ENCODE measurements at regions not wholly inside any gene's neighbourhood (a gene's known extent, or its start where the extent isn't known, plus 50 kb on each side); places are given as distances from the start of the nearest gene placed in this dataset.
"Not testable (repeated sequence)": the region's sequence is repeated elsewhere in the genome, so short reads cannot be mapped to it uniquely, and the experiment has no call there.

DNA sequence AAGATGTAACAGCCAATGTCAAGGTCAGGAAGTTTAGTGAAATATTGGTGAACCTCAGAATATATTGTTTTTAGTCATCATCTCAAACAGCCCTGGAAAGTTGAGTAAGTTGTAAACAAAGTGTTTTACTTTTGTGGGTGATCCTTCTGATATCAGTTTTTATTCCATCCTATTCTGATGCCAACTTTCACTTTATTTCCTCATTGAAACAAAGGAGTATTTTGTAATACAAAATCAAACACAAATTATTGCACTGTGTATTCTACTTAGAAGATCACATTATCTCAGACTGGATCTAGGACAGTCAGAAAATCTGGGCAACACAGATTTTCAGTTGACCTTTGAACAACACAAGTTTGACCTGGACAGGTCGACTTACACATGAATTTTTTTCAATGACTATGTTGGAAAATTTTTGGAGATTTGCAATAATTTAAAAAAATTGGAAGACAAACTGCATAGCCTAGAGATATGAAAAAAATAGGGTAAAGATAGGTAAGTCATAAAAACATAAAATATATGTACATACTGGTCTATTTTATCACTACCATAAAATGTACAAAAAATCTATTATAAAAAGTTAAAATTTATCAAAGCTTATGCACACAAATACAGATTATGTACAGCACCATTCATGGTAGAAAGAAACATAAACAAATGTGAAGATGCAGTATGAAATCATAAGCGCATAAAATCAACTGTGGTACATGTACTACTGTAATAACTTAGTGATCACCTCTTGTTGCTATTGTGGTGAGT, 709.1 kb upstream of the FAM241A start:
- DNase-seq = no peak

DNA sequence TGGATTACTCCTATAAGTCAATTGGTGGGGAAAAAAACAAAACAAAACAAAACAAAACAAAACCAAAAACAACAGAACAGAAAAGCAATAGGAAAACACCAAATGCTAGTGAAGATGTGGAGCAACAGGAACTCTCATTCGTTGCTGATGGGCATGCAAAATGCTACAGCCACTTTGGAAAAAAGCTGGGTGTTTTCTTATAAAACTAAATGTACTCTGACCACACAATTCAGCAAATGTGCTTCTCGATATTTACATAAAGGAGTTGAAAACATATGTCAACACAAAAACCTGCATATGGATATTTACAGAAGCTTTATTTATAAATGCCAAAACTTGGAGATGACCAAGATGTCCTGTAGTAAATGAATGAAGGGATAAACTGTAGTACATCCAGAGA, 703.6 kb upstream of the FAM241A start:
- no peak for DNase-seq

DNA sequence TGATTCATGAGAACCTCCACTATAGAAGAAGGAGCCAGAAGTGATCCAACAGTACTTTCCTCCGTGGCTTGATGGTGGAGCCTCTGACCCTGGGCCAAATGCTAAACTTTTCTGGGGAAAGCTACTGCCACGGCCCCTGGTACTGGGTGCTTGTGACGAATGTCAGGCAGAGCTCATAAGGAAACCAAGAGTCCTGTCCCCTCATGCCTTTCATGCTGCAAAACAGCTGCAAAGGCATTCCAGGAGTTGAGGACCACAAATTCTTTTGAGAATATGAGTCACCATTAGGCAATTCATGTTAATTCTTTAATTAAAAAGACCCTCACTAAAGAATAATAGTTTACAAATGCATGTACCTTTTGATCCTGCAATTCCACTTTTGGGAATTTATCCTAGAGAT, 700.4 kb upstream of the FAM241A start:
- not testable (repeated sequence) for DNase-seq

DNA sequence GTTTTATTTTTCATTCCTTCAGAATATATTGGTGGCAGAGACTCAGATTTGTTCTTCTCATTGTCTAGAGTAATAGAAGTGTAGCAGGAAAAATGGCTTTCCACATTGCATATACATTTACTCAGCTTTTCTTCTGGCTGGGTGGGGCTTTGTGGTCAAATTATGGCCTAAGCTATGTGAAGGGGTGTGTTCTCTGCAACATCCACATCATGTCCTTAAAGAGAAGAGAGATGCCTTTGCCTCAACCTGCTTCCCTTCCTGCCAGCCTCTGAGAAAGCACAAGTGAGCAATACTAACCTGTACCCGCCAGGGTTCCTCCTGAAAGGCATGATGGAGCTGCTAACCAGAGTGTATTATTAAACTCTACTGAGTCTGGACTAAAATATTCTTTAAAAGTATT, 695.6 kb upstream of the FAM241A start:
- no peak for DNase-seq

DNA sequence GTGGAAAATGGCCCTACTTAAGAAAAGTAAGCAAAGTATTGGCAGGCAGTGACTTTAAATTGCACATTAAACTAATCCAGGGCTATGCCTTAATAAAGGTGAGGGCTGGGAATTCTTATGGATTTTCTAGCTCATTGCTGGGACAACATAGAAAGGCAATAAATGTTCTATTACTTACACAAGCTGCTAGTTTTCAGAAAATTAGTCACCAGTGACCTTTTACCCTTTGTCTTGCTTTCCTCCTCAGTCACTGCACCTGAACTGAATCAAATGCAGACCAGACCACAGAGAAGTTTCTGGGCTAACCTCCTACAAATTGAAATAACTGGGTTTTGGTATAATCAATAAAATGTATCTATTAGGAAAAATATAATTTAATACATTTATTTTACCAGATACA, 694.4 kb upstream of the FAM241A start:
- DNase-seq = no peak

DNA sequence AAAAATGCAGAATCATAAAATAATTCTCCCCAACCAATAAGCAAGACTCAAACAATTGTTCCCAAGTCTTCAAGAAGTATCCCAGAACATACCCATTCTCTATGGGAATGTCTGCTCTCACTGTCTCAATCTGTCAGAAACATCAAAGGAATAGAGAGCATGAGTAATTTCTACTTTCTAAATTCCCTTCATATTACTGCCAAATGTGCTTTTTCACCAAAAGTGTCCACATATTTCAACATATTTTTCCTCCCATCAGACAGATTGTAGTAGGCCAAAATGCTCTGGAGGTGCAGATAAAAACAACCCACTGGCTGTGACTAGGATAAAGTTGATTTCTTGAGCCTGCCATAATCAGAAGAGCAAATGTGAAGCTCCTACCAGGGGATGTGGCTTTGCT, 692.0 kb upstream of the FAM241A start:
- no peak for DNase-seq

DNA sequence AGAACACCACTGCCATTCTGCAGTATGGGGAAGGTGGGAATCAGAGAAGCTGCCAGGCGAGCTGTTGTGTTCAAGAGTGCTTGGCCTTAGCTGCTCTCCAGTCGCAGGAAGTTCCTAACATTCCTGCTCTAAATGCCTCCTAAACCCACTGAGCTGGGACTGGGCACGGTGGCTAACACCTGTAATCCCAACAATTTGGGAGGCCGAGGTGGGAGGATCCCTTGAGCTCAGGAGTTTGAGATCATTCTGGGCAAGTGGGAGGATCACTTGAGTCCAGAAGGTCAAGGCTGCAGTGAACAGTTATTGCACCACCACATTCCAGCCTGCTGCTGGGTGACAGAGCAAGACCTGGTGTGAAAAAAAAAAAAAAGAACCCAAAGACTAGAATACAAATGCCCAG, 690.3 kb upstream of the FAM241A start:
- DNase-seq = no peak

DNA sequence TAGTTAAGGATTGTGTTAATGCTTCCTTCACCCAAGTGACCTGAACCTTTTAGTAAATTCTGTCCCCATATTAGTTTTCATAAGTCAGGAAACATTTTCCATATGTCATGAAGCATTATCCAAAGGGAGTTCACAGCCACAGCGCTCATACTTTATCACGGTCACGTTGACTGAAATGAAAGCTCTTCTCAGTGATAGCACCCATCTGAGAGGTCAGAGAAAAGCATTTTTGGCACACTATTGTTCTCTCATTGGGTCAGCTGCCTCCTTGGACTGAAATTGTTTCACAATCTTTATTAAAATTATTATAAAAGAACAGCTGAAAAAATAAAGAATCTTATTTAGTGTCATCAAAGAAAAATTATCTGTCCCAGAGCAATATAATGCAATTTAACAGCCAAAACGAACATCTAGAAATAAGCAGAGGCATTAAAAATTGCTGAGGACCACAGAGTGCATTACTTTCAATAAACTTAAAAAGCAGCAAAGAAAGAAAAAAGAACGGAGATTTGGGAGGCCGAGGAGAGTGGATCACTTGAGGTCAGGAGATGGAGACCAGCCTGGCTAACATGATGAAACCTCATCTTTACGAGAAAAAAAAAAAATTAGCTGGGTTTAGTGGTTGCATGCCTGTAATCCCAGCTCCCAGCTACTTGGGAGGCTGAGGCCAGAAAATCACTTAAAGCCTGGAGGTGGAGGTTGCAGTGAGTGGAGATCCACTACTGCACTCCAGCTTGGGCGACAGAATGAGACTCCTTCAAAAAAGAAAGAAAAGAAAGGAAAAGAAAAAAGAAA, 680.8 kb upstream of the FAM241A start:
- no peak for DNase-seq

DNA sequence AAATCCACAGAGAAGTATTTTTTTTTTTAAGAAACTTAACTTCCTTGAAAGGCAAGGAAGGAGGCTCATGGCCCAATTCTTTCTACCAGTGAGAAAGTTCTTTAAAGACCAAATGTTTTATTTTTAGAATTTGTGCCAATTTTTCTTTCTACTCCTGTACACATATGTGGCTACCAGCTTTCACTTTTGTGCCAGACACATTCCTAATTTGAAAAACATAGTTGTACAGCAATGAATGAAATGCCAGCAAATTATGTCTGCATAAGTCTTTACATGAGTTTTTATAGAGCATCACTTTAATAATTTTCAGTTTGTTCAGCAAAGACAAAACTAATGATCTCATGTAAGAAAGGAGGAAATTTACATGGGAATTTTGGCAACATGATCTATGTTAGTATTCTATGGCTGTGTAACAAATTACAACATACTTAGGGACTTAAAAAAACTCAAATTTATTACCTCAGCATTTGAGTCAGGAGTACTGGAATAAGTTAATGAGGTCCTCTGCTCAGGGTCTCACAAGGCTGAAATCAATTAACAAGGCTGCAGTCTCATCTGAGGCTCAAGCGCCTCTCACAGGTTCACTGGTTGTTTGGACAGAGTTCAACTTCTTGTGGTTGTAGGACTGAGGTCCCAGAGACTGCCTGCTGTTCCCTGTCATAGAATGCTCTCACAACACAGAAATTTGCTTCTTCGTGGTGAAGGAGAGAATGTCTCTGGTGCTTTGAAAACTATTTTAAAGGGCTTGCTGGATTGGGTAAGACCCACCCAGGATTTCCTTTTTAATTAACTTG, 678.2 kb upstream of the FAM241A start:
- DNase-seq = no peak

DNA sequence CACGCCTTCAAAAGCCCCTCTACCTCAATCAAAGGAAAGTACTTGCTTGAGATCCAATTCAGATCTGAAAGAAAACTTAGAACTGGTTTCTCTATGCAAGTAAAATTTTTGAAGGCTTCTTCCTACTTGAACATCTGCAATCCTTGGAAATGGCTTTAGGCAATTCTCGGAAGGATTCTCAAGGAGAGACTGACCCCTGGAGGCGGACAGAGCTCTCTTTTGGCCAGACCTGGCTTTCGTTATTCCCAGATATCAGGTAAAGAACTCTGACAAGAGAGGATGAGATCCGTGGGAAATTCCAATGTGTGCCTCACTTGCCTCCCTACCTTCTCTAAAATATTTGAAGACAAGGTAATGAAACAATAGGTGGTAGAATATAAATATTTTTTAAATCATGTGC, 670.3 kb upstream of the FAM241A start:
- DNase-seq = no peak

DNA sequence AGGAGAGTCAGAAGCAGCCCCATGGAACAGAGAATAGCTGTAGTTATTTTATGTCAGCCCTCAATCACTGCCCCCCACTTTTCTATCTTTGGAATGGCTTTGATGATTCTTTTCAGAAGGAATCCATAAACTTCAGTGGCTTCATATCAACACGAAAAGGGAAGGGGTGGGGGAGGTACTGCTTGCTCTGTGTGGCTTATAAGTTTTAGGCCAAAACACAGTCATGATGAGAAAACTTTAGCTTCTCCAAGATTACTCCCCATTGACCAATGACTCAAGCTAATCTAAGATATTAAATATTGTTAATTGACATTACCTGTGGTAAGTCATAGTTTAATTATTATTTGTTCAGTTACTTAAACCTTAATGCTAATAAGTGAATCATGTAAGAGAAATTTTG, 669.6 kb upstream of the FAM241A start:
- DNase-seq = no peak

DNA sequence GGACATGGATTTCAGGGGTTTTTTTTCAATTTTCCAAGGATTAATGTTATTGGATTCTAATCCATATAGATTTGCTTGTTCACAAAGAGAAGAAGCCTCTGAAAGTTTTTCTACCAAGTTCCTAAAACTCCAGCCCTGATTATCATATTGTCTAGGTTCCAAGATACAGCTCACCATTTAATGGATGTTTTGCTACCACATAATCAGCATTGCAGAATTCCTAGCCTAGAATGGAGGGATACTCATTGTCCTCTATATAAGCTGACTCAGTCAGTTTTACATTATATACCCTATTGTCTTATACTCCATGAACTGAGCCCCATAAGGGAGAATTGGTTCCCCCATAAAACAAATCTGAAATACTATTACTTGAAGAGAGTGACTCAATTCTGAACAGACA, 664.7 kb upstream of the FAM241A start:
- no peak for DNase-seq

DNA sequence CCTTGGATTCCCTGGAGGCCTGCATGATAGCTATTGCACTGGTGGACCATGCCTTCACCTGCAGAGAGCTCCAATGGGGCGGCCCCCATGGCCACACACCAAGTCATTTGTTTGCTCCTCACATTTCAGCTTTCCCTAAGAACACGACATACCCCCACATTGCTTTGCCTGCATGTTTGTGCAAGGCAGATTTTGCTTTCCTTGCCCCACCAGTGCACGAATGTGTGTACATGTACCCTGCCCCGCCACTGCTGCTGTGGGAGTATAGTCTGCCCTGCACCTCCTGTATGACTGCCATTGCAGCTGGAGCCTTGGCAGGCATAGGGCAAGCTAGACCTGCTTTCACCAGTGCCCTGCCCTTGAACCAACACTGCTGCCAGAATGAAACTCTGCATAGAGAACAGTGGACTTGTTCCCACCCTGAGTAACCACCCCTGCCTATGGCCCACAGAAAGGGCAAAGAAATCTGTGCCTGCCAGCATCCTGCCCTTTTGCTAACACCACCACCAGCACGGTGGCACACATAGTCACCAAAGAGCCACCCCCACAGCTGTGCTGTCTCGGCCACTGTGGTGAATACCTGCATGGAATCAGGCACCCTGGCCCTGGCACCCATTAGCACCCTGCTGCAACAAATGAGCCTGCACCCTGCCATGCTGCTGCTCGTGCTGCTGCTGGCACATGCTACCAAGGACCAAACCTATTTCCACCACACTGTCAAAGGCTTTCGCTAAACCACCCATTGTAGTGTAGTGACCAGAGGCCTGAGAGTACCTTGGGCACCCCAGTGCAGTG, 661.7 kb upstream of the FAM241A start:
- no peak for DNase-seq

DNA sequence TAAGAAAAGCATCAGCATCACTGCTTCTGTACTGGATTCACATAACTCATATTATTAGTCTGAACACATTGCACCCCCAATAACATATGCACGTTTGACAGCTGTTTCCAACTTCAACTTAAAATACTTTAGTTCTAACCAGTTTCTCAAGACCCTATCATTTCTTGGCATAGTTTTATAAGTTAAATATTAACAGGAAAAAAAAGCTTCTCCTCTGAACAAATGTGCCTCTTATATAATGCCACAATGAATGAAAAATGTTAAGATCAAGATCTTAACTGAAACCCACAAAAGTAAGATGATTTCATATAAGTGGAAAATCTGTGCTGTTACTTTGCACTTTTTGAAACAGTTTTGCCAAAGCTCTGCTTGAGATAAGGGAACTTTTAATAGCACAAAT, 652.8 kb upstream of the FAM241A start:
- DNase-seq = no peak

DNA sequence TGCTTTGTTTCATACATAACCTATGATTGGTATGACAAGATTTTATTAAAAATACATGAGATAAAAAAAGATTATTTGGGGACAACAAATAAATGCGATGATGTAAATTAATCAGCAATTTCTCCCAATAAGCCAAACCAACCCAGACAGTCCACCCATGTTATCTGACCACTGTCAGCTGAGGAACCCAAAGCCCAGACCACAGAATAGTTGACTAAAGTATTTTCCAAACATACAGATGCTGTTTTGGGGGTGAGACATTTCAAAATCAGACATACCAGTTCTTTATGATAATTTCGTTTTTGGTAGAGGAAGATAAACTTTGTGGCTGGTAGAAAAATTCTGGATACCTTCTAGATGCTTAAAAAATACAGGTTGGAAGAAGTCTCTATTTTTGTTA, 650.8 kb upstream of the FAM241A start:
- no peak for DNase-seq

DNA sequence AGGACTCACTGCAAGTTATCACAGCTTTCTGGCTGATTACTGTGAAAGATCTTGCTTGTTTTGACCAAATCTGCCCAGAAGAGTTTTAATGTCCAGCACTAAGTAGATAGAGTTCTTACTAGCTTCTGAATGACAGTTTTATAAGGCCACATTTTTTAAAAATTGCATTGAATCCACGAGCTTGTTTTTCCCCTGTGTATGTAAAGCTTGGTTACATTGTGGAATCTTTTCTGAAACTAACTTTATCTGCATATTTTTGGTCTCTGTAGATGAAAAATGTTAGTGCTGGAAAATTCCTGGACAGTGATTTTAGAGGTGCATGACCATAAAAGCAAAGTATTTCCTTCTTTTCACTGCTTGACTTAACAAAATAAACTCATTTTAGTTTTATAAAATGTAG, 650.3 kb upstream of the FAM241A start:
- DNase-seq = no peak

DNA sequence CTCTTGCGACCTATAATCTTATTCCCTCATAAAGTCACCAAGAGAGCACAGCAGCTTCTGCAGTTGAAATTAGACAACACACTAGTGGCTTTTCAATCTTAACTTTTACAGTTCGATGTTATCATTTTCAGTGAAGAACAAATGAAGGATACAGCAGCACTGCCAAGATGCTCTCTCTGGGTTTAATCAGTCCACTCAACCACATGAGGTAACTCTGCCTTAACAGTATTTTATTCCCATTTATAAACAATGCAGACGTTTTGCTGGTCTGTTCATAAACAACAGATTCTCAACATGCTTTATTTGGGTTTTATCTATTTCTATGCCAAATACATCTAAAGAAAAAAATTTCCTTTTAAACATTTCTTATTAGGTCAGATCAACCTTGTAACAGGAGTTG, 646.0 kb upstream of the FAM241A start:
- no peak for DNase-seq

DNA sequence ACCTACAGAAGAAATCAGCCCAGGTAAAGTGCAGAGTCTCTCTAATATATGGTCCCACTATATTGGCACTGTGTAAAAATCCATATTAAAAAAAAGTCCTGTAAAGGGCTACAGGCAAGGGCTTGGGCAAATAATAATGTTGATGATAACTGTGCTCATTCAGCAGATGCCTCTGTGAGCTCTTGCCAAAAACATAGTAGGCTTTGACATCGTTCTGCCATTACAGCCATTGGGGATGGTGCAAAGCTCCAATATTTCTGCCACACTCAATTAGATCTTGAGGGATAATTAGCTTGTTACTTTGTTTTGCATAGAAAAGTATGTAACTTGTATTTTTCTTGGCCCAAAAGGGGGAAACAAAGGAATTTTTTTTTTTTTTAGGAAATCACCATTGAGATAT, 645.5 kb upstream of the FAM241A start:
- no peak for DNase-seq

DNA sequence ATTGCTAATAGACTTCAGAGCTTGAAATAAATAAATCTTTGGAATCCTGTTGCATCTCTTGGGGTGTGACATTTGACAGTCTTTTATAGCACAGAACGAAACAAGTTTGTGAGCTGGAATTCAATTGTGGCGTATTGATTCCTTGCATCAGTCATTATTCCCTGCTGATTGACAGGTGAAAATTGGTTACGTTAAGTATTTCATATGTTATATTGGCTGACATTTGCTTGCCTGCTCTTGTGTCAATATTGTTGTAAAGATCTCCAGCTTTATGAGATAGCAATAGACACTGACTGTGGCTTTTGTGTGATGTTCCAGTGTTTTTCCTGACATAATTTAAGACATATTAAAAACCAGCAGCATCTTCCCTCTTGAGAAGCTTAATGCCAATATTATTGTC, 644.4 kb upstream of the FAM241A start:
- no peak for DNase-seq

DNA sequence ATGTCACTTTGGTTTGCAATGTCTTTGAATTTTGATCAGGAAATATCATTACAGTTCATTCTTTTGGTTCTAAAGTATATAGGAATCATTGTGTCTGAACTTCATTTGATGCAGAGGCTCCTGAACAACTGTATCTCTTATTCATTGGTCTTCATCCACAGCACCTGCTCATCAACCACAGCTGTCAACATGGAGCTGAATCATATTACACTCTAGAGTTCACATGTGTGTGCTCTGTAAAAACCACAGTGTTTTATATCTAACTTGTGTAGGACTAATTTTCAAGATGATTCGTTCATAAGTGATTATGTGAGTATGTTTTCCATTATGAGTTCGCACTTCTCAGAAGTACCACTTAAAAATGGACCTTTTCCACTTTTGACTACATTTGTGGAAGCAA, 643.3 kb upstream of the FAM241A start:
- no peak for DNase-seq

DNA sequence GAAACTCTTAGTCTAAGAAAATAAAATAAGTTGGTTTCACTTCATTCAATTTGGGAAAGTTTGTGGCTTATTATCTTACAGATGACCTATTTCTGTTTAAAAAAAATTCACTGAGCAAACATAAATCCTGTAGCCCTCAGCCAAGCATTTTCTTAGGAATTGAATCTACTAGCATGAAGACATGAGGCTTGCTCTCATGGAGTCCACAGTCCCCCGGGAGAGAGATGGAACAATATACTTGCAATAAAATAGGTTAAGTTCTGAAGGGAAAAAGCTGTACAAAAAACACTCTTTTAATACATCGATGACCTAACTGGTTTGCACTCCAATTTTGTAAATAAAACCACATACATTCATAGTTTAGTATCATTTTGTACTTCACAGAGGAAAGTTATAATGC, 642.6 kb upstream of the FAM241A start:
- no peak for DNase-seq

DNA sequence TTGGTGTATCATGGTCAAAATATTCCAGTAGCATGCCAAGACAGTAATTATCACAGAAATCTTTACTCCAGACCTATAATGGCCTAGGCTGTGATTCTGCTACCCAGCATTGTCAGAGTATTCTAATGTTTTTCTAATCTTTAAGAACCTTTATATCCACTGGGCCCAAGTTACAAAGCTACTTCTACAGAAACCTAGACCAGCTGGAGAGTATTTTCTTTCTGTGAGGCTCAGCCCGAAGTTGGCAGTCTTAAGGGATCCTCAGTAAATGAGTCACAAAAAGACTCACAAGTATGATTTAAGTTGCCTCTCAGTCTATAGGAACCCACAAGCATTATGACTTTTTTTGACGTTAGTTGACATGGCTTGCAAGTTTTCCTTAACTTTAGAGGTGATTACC, 638.5 kb upstream of the FAM241A start:
- no peak for DNase-seq

DNA sequence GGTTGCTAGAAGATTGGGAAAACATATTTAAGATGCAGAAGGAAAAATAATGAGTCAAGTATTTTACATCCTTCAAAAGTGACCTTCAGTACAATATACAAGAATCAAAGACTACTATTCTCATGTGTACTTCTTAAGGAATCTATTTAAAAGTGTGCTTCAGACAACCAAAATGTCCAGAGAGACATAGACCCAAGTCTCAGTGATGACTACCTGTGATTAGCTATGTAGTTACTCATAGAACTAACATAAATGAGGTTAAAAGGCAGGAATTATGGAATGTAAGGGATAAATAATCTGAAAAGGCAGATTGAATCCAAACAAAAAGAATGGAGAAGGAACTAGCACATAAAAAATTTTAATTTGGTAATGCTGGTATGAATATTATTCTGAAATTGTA, 634.7 kb upstream of the FAM241A start:
- no peak for DNase-seq
